ENCODE measurements at regions not wholly inside any gene's neighbourhood (a gene's known extent, or its start where the extent isn't known, plus 50 kb on each side); places are given as distances from the start of the nearest gene placed in this dataset.

- peaks cover 8 to 12% of the 10 kb centered on the region in 2 donors for H3K4me1 ChIP-seq
- no peaks in the 10 kb centered on the region for H3K9me3 ChIP-seq
- intact Hi-C loops (cut with DNase I; ENCODE audit: low total_unique reads) = no loop called here
- TF ChIP-seq POLR2A (IDR thresholded peaks at IDR 0.05) (no peak), CTCF (IDR thresholded peaks at IDR 0.05 in 4 of 5, conservative IDR thresholded peaks at IDR 0.05 in 1 of 5) (no peak)
- peak overlapping the region in 1 of 4 donors; percentile 29 for H3K27ac ChIP-seq
- no peaks in the 10 kb centered on the region for H3K36me3 ChIP-seq
- DNase-seq (no peak), ATAC-seq (no peak)
- no peaks in the 10 kb centered on the region for H3K27me3 ChIP-seq
- in situ Hi-C loops (cut with MboI; ENCODE audit: low sequenced_read_pairs in 4 of 4) = loop anchor here in 2 of 4 donors (25.0 kb wide), 1 partner anchor 308 kb away; no protein-coding TSS in a partner anchor
- H3K4me3 ChIP-seq = no peak overlapping the region
Observed at GRCh38 chr3:177370246-177370822, 173.1 kb upstream of the TBL1XR1 start.

- in situ Hi-C loops (cut with MboI; ENCODE audit: low sequenced_read_pairs in 4 of 4) = loop anchor here in 2 of 4 donors (25.0 kb wide), 1 partner anchor 309 kb away; no protein-coding TSS in a partner anchor
- Histone ChIP-seq H3K4me3 (no peak overlapping the region), H3K4me1 (peaks cover 8 to 12% of the 10 kb centered on the region in 2 donors)
Observed at GRCh38 chr3:177371146-177371545, 173.9 kb upstream of the TBL1XR1 start.

GRCh38 chr3:177371888-177372287 lies 174.6 kb upstream of the TBL1XR1 start:
- TF ChIP-seq POLR2A (IDR thresholded peaks at IDR 0.05) (no peak), CTCF (IDR thresholded peaks at IDR 0.05 in 4 of 5, conservative IDR thresholded peaks at IDR 0.05 in 1 of 5) (no peak)
- H3K27me3 ChIP-seq = no peaks in the 10 kb centered on the region
- in situ Hi-C loops (cut with MboI; ENCODE audit: low sequenced_read_pairs in 4 of 4) = loop anchor here in 2 of 4 donors (25.0 kb wide), 1 partner anchor 310 kb away; no protein-coding TSS in a partner anchor
- peaks cover 8 to 12% of the 10 kb centered on the region in 2 donors for H3K4me1 ChIP-seq
- no peaks in the 10 kb centered on the region for H3K36me3 ChIP-seq
- H3K4me3 ChIP-seq = no peak overlapping the region
- H3K9me3 ChIP-seq = no peaks in the 10 kb centered on the region
- H3K27ac ChIP-seq = no peak overlapping the region
- intact Hi-C loops (cut with DNase I; ENCODE audit: low total_unique reads) = no loop called here
- ATAC-seq = no peak
- DNase-seq = no peak

More at GRCh38 chr3:177371146-177371545, 173.9 kb upstream of the TBL1XR1 start:
- no peaks in the 10 kb centered on the region for H3K9me3 ChIP-seq
- intact Hi-C loops (cut with DNase I; ENCODE audit: low total_unique reads) = no loop called here
- no peak for DNase-seq
- no peak overlapping the region for H3K27ac ChIP-seq
- TF ChIP-seq CTCF (IDR thresholded peaks at IDR 0.05 in 4 of 5, conservative IDR thresholded peaks at IDR 0.05 in 1 of 5) (no peak), POLR2A (IDR thresholded peaks at IDR 0.05) (no peak)
- ATAC-seq = no peak
- no peaks in the 10 kb centered on the region for H3K27me3 ChIP-seq
- no peaks in the 10 kb centered on the region for H3K36me3 ChIP-seq

GRCh38 chr3:177374323-177374722 lies 177.0 kb upstream of the TBL1XR1 start:
- Histone ChIP-seq H3K27me3 (no peaks in the 10 kb centered on the region), H3K9me3 (no peaks in the 10 kb centered on the region), H3K4me3 (no peak overlapping the region), H3K4me1 (peaks cover 8 to 12% of the 10 kb centered on the region in 2 donors), H3K36me3 (no peaks in the 10 kb centered on the region), H3K27ac (no peak overlapping the region)
- in situ Hi-C loops (cut with MboI; ENCODE audit: low sequenced_read_pairs in 4 of 4) = loop anchor here in 2 of 4 donors (25.0 kb wide), 1 partner anchor 312 kb away; no protein-coding TSS in a partner anchor
- TF ChIP-seq POLR2A (IDR thresholded peaks at IDR 0.05) (no peak), CTCF (IDR thresholded peaks at IDR 0.05 in 4 of 5, conservative IDR thresholded peaks at IDR 0.05 in 1 of 5) (no peak)
- ATAC-seq (no peak), DNase-seq (no peak)
- intact Hi-C loops (cut with DNase I; ENCODE audit: low total_unique reads) = no loop called here
